ENCODE measurements at regions not wholly inside any gene's neighbourhood (a gene's known extent, or its start where the extent isn't known, plus 50 kb on each side); places are given as distances from the start of the nearest gene placed in this dataset.
"Not testable (repeated sequence)": the region's sequence is repeated elsewhere in the genome, so short reads cannot be mapped to it uniquely, and the experiment has no call there.

GRCh38 chr18:11380968-11381367, 228.4 kb upstream of the SLC35G4 start:
- DNase-seq (ENCODE audit: low read depth), result no peak

- no peak for DNase-seq (ENCODE audit: low read depth)
Measured at GRCh38 chr18:11379660-11380059, 229.7 kb upstream of the SLC35G4 start.

- no peak for DNase-seq (ENCODE audit: low read depth)
Measured at GRCh38 chr18:11377766-11378540, 228.6 kb upstream of the PIEZO2 start.

GRCh38 chr18:11372163-11372562, 222.8 kb upstream of the PIEZO2 start:
- no peak for DNase-seq (ENCODE audit: low read depth)

GRCh38 chr18:11369556-11369955, 220.2 kb upstream of the PIEZO2 start:
- no peak for DNase-seq (ENCODE audit: low read depth)

- no peak for DNase-seq (ENCODE audit: low read depth)
Measured at GRCh38 chr18:11368020-11368419, 218.7 kb upstream of the PIEZO2 start.

GRCh38 chr18:11367351-11367750, 218.0 kb upstream of the PIEZO2 start:
- DNase-seq (ENCODE audit: low read depth), result no peak

- DNase-seq (ENCODE audit: low read depth), result no peak
Measured at GRCh38 chr18:11366410-11366809, 217.0 kb upstream of the PIEZO2 start.

GRCh38 chr18:11362856-11363255, 213.5 kb upstream of the PIEZO2 start:
- no peak for DNase-seq (ENCODE audit: low read depth)

- not testable (repeated sequence) for DNase-seq (ENCODE audit: low read depth)
Measured at GRCh38 chr18:11361862-11362261, 212.5 kb upstream of the PIEZO2 start.

- no peak for DNase-seq (ENCODE audit: low read depth)
Measured at GRCh38 chr18:11357678-11358077, 208.3 kb upstream of the PIEZO2 start.

GRCh38 chr18:11344576-11344975, 195.2 kb upstream of the PIEZO2 start:
- not testable (repeated sequence) for DNase-seq (ENCODE audit: low read depth)

GRCh38 chr18:11343096-11343495, 193.7 kb upstream of the PIEZO2 start:
- no peak for DNase-seq (ENCODE audit: low read depth)

- DNase-seq (ENCODE audit: low read depth), result not testable (repeated sequence)
Measured at GRCh38 chr18:11342115-11342514, 192.7 kb upstream of the PIEZO2 start.

GRCh38 chr18:11339188-11339775, 189.9 kb upstream of the PIEZO2 start:
- DNase-seq (ENCODE audit: low read depth), result no peak

GRCh38 chr18:11336241-11336640, 186.9 kb upstream of the PIEZO2 start:
- no peak for DNase-seq (ENCODE audit: low read depth)

GRCh38 chr18:11327391-11328009, 178.1 kb upstream of the PIEZO2 start:
- no peak for DNase-seq (ENCODE audit: low read depth)

- no peak for DNase-seq (ENCODE audit: low read depth)
Measured at GRCh38 chr18:11324956-11325882, 175.8 kb upstream of the PIEZO2 start.

- no peak for DNase-seq (ENCODE audit: low read depth)
Measured at GRCh38 chr18:11324510-11324909, 175.1 kb upstream of the PIEZO2 start.

- no peak for DNase-seq (ENCODE audit: low read depth)
Measured at GRCh38 chr18:11323359-11323819, 174.0 kb upstream of the PIEZO2 start.

- DNase-seq (ENCODE audit: low read depth), result no peak
Measured at GRCh38 chr18:11322716-11323115, 173.3 kb upstream of the PIEZO2 start.

GRCh38 chr18:11322006-11322405, 172.6 kb upstream of the PIEZO2 start:
- DNase-seq (ENCODE audit: low read depth), result no peak
